GM12892 (cell line): ENCODE measurements at regions not wholly inside any gene's neighbourhood (a gene's known extent, or its start where the extent isn't known, plus 50 kb on each side); places are given as distances from the start of the nearest gene placed in this dataset.

Experiments used
- POLR2A ChIP-seq: IDR thresholded peaks from 2 replicates; pipeline ENCODE4 v1.6.1; 2011; ENCODE audit warnings: low read depth, low read length, control low read depth
- POLR2AphosphoS5 ChIP-seq: IDR thresholded peaks from 2 replicates; pipeline ENCODE4 v1.6.1; 2011; ENCODE audit warnings: low read depth, low read length, control low read depth
- TAF1 ChIP-seq: IDR thresholded peaks from 2 replicates; pipeline ENCODE4 v1.6.1; 2011; ENCODE audit warnings: low read depth, mild to moderate bottlenecking, control low read depth, low read length, borderline replicate concordance

DNA sequence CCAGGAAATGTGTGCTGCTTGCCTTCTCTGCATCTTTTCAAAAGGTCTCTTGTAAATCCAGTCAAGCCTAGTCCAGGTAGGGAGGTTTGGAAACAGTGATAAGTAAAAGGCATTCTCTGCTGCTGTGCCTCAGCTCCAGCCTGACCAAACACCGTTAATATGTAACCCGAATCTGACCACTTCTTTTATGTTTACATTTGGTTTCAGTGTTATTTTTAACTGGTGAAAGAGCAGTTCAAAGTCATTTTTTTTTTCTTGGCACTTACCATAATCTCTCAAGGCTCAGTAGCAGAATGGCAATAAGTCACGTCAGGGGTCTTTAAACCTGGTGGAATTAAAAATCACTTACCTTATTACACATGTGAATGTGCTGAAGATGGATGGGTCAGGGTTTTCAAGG lies 216.8 kb downstream of the PTEN start:
- no peak for TF ChIP-seq POLR2A
- TF ChIP-seq POLR2AphosphoS5, result no peak
- no peak for TF ChIP-seq TAF1
